Thymus (tissue), 11 donors: ENCODE measurements at regions not wholly inside any gene's neighbourhood (a gene's known extent, or its start where the extent isn't known, plus 50 kb on each side); places are given as distances from the start of the nearest gene placed in this dataset.

Experiments
- DNase-seq, 9 donors: peaks; one replicate each; pipeline ENCODE4 v3.0.0-alpha.2; 2013; ENCODE audit warnings: low spot score in 9 of 9, low read depth in 6 of 9, missing footprints in 1 of 9
- H3K27ac ChIP-seq, 2 donors: one replicate each; pipeline ENCODE4 v1.5.1; 2013; ENCODE audit warnings: control low read depth in 1 of 2, low read depth in 1 of 2, low read length in 1 of 2, mild to moderate bottlenecking in 1 of 2, moderate library complexity in 1 of 2
- H3K27me3 ChIP-seq, 2 donors: one replicate each; pipeline ENCODE4 v1.5.1; 2013; ENCODE audit warnings: low read length in 1 of 2; ENCODE audit not compliant: control insufficient read depth in 2 of 2, insufficient read depth in 1 of 2
- H3K36me3 ChIP-seq, 2 donors: one replicate each; pipeline ENCODE4 v1.5.1; 2013; ENCODE audit warnings: low read length in 1 of 2, mild to moderate bottlenecking in 1 of 2, moderate library complexity in 1 of 2; ENCODE audit not compliant: control insufficient read depth in 2 of 2, insufficient read depth in 2 of 2
- H3K4me1 ChIP-seq, 2 donors: one replicate each; pipeline ENCODE4 v1.5.1; 2013; ENCODE audit warnings: low read length in 2 of 2; ENCODE audit not compliant: control insufficient read depth in 2 of 2, insufficient read depth in 2 of 2
- H3K4me3 ChIP-seq, 2 donors: one replicate each; pipeline ENCODE4 v1.5.1; 2013; ENCODE audit warnings: low read length in 2 of 2, control low read depth in 1 of 2, mild to moderate bottlenecking in 1 of 2
- H3K9me3 ChIP-seq, 2 donors: one replicate each; pipeline ENCODE4 v1.5.1; 2013; ENCODE audit warnings: low read length in 1 of 2, mild to moderate bottlenecking in 1 of 2; ENCODE audit not compliant: control insufficient read depth in 2 of 2, insufficient read depth in 1 of 2
- WGBS: extraction: QIAGEN DNeasy Blood & Tissue Kit; methylation state at CpG from one replicate; pipeline ENCODE4 v1.1.7; 2013; 5-methylcytosine and 5-hydroxymethylcytosine counted together
- donor health status: healthy.

DNA sequence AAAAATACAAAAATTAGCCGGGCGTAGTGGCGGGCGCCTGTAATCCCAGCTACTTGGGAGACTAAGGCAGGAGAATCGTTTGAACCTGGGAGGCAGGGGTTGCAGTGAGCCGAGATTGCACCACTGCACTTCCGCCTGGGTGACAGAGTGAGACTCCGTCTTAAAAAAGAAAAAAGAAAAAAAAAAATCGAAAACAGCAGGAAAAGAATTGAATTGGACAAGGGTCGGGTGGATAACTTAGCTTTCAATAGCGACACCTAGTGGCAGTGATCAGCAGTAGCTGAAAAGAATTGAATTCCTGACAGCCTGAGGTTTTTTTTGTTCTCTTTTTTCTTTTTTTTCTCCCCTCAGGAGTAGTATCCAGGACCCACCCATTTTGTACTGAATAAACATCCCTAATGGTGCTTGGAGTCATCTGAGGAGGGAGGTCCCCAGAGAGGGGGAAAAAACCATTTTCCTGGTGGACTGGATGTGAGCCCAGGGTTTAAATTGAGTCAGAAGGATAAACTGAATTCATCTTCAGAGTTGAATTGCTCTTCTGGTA lies 55.1 kb downstream of the CYCS start:
- no peak overlapping the region for H3K27ac ChIP-seq
- 33% methylated on average over 11 of the region's 11 CpGs for WGBS

DNA sequence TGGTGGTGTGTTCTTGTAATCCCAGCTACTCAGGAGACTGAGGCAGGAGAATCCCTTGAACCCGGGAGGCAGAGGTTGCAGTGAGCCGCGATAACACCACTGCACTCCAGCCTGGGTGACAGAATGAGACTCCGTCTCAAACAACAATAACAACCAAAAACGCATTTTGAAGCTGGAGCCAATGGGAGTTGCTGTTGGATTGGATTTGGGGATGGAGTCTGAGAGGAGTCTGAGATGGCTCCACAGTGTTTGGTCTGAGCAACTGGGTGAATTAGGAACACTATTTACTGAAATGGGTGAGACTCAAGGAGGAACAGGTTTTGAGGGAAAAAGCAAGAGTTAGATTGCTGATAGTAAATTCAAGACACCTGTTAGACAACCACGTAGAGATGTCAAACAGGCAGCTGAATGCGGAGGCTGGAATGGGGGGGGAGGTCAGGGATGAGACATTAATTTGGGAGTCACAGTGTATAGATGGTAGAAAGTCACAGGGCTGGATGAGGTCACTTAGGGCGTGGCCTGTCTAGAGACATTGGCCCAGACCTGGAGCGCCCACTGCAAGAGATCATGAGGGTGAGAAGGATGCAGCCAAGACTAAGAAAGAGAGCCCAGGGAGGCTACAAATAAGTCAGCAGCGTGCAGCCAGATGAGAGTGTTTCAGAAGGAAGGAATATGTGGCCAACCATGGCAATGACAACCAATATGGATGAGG lies 56.4 kb downstream of the CYCS start:
- Histone ChIP-seq H3K27ac (no peak overlapping the region), H3K9me3 (no peaks in the 10 kb centered on the region), H3K27me3 (no peaks in the 10 kb centered on the region), H3K4me1 (no peaks in the 10 kb centered on the region), H3K4me3 (no peak overlapping the region), H3K36me3 (no peaks in the 10 kb centered on the region)
- no peak for DNase-seq
- 97% methylated on average over 10 of the region's 10 CpGs for WGBS

More for the DNA sequence above, 55.1 kb downstream of the CYCS start:
- DNase-seq, result peak; percentile 36 to 81 (median 58)
- no peaks in the 10 kb centered on the region for H3K27me3 ChIP-seq
- no peaks in the 10 kb centered on the region for H3K9me3 ChIP-seq
- H3K36me3 ChIP-seq, result no peaks in the 10 kb centered on the region
- H3K4me3 ChIP-seq, result no peak overlapping the region
- no peaks in the 10 kb centered on the region for H3K4me1 ChIP-seq

DNA sequence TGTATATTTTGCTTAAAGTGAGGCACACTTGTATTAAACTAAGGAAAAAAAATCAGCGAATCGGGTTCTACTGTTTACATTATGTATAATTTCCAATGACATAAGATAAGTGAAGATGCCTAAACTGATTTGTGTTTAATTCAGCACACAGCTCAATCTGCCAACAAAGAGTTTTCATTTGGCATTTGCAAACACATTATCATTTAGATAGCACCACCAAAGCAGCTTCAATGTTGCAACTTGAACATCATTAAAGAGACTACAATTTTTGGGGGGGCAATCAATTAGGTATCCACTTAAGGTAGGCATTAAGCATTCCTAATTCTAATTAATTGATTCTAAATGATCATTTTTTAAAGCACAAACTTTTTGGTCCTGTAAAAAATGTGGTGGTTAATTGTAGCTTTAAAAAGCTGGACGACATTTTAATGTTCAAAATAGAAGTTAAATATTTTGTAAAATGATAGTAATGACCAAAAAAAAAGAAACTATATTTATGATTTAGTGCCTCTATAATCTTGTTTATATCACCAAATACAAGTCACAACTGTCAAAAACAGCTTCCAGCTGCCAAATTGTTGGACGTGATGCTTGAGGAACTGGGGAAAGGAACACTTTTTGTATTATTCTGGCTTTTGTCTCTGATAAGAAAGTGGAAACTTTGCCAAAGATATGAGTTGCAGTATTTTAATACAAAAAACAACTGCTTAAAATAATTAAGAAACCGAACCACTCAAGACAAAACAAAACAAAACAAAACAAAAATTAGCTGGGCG lies 57.1 kb downstream of the CYCS start:
- no peaks in the 10 kb centered on the region for H3K4me1 ChIP-seq
- WGBS, result 88% methylated on average over 6 of the region's 6 CpGs
- no peak for DNase-seq
- H3K9me3 ChIP-seq, result no peaks in the 10 kb centered on the region
- no peaks in the 10 kb centered on the region for H3K36me3 ChIP-seq
- no peak overlapping the region for H3K27ac ChIP-seq
- H3K4me3 ChIP-seq, result no peak overlapping the region
- H3K27me3 ChIP-seq, result no peaks in the 10 kb centered on the region

DNA sequence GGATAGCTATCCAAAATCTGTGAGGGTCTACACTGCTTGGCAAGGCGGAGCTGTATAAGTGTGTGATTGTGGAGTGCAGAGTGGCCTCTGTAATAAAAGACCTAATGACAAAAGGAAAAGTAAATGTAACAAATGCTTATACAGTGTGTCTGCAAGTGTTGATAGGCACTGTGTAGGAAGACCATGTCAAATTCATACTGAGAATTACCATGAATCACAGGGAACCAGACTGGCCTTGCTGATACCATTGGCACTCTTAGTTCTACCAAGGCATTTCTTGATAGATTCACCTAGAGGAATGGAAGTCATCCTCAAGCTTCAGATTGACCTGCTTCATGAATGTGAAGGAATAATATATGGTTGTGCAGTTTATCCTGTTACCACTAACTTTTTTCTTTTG lies 58.8 kb downstream of the CYCS start:
- DNase-seq, result no peak
- Histone ChIP-seq H3K4me1 (no peaks in the 10 kb centered on the region), H3K9me3 (no peaks in the 10 kb centered on the region), H3K36me3 (no peaks in the 10 kb centered on the region), H3K4me3 (no peak overlapping the region), H3K27me3 (no peaks in the 10 kb centered on the region), H3K27ac (no peak overlapping the region)
- 100% methylated on average over 1 of the region's 1 CpG for WGBS

DNA sequence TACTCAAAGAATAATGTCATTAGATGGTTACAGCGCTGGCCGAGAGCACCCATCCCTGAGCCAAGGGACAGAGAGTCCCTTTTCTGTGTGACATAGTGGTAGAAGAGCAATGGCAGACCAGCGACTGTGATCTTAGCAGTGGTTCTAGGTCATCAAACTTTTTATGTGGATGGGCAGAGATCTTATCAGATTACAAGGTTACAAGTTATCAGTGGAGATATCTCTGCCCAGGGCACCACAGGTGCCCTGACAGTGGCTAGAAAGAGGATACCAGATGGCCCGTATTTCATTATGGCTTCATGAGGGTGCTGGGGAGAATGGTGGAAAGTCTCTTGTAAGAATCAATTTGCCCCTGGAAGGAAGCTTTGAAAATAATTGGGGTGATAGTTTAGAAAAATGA lies 62.7 kb downstream of the CYCS start:
- H3K27me3 ChIP-seq, result no peaks in the 10 kb centered on the region
- DNase-seq, result no peak
- H3K36me3 ChIP-seq, result no peaks in the 10 kb centered on the region
- 95% methylated on average over 4 of the region's 4 CpGs for WGBS
- peaks cover 0 to 5% of the 10 kb centered on the region in 2 donors for H3K4me1 ChIP-seq
- no peak overlapping the region for H3K27ac ChIP-seq
- H3K9me3 ChIP-seq, result no peaks in the 10 kb centered on the region
- H3K4me3 ChIP-seq, result no peak overlapping the region

DNA sequence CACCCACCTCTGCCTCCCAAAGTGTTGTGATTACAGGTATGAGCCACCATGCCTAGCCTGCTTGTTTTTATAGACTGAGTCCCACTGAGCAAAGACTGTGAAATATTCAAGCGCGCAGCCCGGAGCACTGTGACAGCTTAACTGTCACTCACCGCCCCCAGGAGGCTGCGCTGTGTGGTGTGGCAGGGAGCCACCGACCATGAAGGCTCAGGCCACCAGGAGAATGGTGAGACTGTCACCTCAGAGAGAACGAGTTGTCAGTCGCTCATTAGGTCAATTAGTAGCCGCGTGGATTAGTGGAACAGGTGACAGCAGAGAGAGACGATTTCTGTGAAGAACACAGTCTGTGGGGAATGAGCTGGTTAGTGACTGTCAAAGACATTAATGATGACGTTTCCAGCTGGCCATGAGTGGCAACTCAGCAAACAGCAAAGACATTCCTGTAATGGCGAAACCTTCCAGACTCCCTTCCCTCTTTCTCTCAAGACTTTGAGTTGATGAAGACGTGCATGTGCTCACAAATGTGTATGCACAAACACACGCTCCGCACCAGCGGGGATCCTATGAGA lies 64.5 kb downstream of the CYCS start:
- no peaks in the 10 kb centered on the region for H3K9me3 ChIP-seq
- WGBS, result 97% methylated on average over 17 of the region's 17 CpGs
- H3K36me3 ChIP-seq, result no peaks in the 10 kb centered on the region
- DNase-seq, result no peak
- H3K27me3 ChIP-seq, result no peaks in the 10 kb centered on the region
- no peak overlapping the region for H3K4me3 ChIP-seq
- H3K4me1 ChIP-seq, result peaks cover 0 to 5% of the 10 kb centered on the region in 2 donors
- H3K27ac ChIP-seq, result no peak overlapping the region

DNA sequence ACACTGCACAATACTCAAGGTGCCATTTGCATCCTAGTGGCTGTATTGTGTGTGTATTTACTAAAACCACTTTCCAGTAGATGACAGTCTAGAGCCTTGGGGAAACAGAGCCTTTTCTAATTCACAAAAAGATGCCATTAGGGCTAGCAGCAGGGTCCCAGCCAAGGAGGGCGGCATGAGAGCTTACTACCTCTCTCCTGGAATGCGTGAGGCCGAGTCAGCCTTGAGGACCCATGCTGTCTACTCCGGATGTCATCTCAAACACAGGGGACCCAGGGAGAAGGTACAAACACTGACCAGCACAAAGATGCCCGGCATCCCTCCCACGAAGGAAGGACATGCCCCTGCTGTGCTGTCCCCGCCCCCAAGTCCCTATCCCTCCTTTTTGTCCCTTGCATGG lies 65.5 kb downstream of the CYCS start:
- no peak for DNase-seq

DNA sequence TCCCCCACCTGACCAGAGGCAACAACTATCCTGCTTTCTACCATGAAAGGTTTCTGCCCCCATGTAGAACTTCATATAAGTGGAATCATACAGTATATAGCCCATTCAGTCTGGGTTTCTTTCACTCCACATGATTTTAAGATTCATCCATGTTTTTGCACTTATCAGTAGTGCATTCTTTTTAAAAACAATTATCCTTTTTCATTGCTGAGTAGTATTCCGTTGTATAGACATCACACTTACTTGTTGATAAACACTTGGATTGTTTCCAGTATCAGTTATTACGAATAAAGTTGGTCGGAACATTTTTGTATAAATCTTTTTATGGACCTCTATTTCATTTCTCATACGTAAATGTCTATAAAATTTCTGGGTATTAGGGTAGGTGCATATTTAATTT lies 68.7 kb downstream of the CYCS start:
- no peak overlapping the region for H3K4me3 ChIP-seq
- H3K9me3 ChIP-seq, result no peaks in the 10 kb centered on the region
- 96% methylated on average over 4 of the region's 4 CpGs for WGBS
- peaks cover 0 to 5% of the 10 kb centered on the region in 2 donors for H3K4me1 ChIP-seq
- no peaks in the 10 kb centered on the region for H3K36me3 ChIP-seq
- H3K27me3 ChIP-seq, result no peaks in the 10 kb centered on the region
- no peak overlapping the region for H3K27ac ChIP-seq
- no peak for DNase-seq

More for the DNA sequence above, 65.5 kb downstream of the CYCS start:
- H3K27me3 ChIP-seq, result no peaks in the 10 kb centered on the region
- no peak overlapping the region for H3K27ac ChIP-seq
- H3K4me3 ChIP-seq, result no peak overlapping the region
- no peaks in the 10 kb centered on the region for H3K9me3 ChIP-seq
- H3K4me1 ChIP-seq, result peaks cover 0 to 5% of the 10 kb centered on the region in 2 donors
- H3K36me3 ChIP-seq, result no peaks in the 10 kb centered on the region
- 98% methylated on average over 7 of the region's 7 CpGs for WGBS
